ENCODE measurements at regions not wholly inside any gene's neighbourhood (a gene's known extent, or its start where the extent isn't known, plus 50 kb on each side); places are given as distances from the start of the nearest gene placed in this dataset.

GRCh38 chr6:117077300-117077699 lies 188.1 kb upstream of the VGLL2 start:
- DNase-seq (ENCODE audit: low spot score) = no peak

GRCh38 chr6:117078624-117079023 lies 186.7 kb upstream of the VGLL2 start:
- DNase-seq (ENCODE audit: low spot score) = no peak

GRCh38 chr6:117079951-117080350 lies 185.4 kb upstream of the VGLL2 start:
- no peak for DNase-seq (ENCODE audit: low spot score)

GRCh38 chr6:117089604-117090003 lies 175.8 kb upstream of the VGLL2 start:
- DNase-seq (ENCODE audit: low spot score) = no peak

GRCh38 chr6:117110146-117110545 lies 155.2 kb upstream of the VGLL2 start:
- DNase-seq (ENCODE audit: low spot score) = no peak

- DNase-seq (ENCODE audit: low spot score) = no peak
Observed at GRCh38 chr6:117110737-117111136, 154.6 kb upstream of the VGLL2 start.

GRCh38 chr6:117117652-117118051 lies 147.7 kb upstream of the VGLL2 start:
- DNase-seq (ENCODE audit: low spot score) = no peak

GRCh38 chr6:117118490-117118889 lies 146.9 kb upstream of the VGLL2 start:
- no peak for DNase-seq (ENCODE audit: low spot score)

GRCh38 chr6:117126213-117126612 lies 139.1 kb upstream of the VGLL2 start:
- DNase-seq (ENCODE audit: low spot score) = no peak

GRCh38 chr6:117128052-117128451 lies 137.3 kb upstream of the VGLL2 start:
- DNase-seq (ENCODE audit: low spot score) = no peak

- DNase-seq (ENCODE audit: low spot score) = no peak
Observed at GRCh38 chr6:117130125-117130524, 135.2 kb upstream of the VGLL2 start.

GRCh38 chr6:117136702-117137101 lies 128.7 kb upstream of the VGLL2 start:
- DNase-seq (ENCODE audit: low spot score) = no peak

GRCh38 chr6:117137711-117138110 lies 127.6 kb upstream of the VGLL2 start:
- DNase-seq (ENCODE audit: low spot score) = no peak

GRCh38 chr6:117138425-117138824 lies 126.9 kb upstream of the VGLL2 start:
- DNase-seq (ENCODE audit: low spot score) = no peak

GRCh38 chr6:117138920-117139319 lies 126.4 kb upstream of the VGLL2 start:
- DNase-seq (ENCODE audit: low spot score) = no peak

GRCh38 chr6:117142142-117142541 lies 123.2 kb upstream of the VGLL2 start:
- no peak for DNase-seq (ENCODE audit: low spot score)

GRCh38 chr6:117142995-117143394 lies 122.4 kb upstream of the VGLL2 start:
- DNase-seq (ENCODE audit: low spot score) = no peak

GRCh38 chr6:117143647-117144046 lies 121.7 kb upstream of the VGLL2 start:
- DNase-seq (ENCODE audit: low spot score) = no peak

- DNase-seq (ENCODE audit: low spot score) = no peak
Observed at GRCh38 chr6:117145940-117146339, 119.4 kb upstream of the VGLL2 start.

GRCh38 chr6:117149324-117149723 lies 116.0 kb upstream of the VGLL2 start:
- no peak for DNase-seq (ENCODE audit: low spot score)

GRCh38 chr6:117156741-117157140 lies 108.6 kb upstream of the VGLL2 start:
- no peak for DNase-seq (ENCODE audit: low spot score)

- no peak for DNase-seq (ENCODE audit: low spot score)
Observed at GRCh38 chr6:117157448-117157847, 107.9 kb upstream of the VGLL2 start.

GRCh38 chr6:117165911-117166499 lies 99.4 kb upstream of the VGLL2 start:
- DNase-seq (ENCODE audit: low spot score) = no peak

- no peak for DNase-seq (ENCODE audit: low spot score)
Observed at GRCh38 chr6:117167520-117168271, 97.7 kb upstream of the VGLL2 start.

All from globus pallidus (tissue), 1 donor.